Heart right ventricle (tissue), 16 donors: ENCODE measurements at regions not wholly inside any gene's neighbourhood (a gene's known extent, or its start where the extent isn't known, plus 50 kb on each side); places are given as distances from the start of the nearest gene placed in this dataset.

ENCODE experiments used
- ATAC-seq, 8 donors: fragments of 200-7000 bp; cut with Tn5 transposase; one replicate each; pipeline ENCODE4 v1.9.1; 2020; ENCODE audit warnings: mild to moderate bottlenecking in 8 of 8, moderate library complexity in 8 of 8, moderate number of reproducible peaks in 1 of 8
- DNase-seq, 2 donors: peaks; one replicate each; pipeline ENCODE4 v3.0.0-alpha.2; 2020
- H3K27ac ChIP-seq, 10 donors: fragments of 200-600 bp; sonication (generic) in 2 of 10; one replicate each; pipeline versions ENCODE4 v1.5.0 to v1.8.0; 2020 to 2022; ENCODE audit warnings: mild to moderate bottlenecking in 3 of 10
- H3K27me3 ChIP-seq, 7 donors: fragments of 200-600 bp; one replicate each; pipeline ENCODE4 v1.8.0; 2021 to 2022; ENCODE audit warnings: mild to moderate bottlenecking in 2 of 7
- H3K36me3 ChIP-seq, 9 donors: fragments of 200-600 bp; sonication (generic) in 1 of 9; one replicate each; pipeline versions ENCODE4 v1.5.0 to v1.8.0; 2020 to 2022; ENCODE audit warnings: mild to moderate bottlenecking in 2 of 9
- H3K4me1 ChIP-seq, 9 donors: fragments of 200-600 bp; sonication (generic) in 1 of 9; one replicate each; pipeline versions ENCODE4 v1.5.0 to v1.8.0; 2020 to 2022; ENCODE audit warnings: mild to moderate bottlenecking in 4 of 9
- H3K4me3 ChIP-seq, 10 donors: fragments of 200-600 bp; sonication (generic) in 2 of 10; one replicate each; pipeline versions ENCODE4 v1.5.0 to v1.8.0; 2020 to 2022; ENCODE audit warnings: mild to moderate bottlenecking in 7 of 10, moderate library complexity in 2 of 10
- H3K9me3 ChIP-seq, 11 donors: fragments of 200-600 bp in 10 of 11; sonication (generic) in 2 of 11; one replicate each; pipeline versions ENCODE4 v1.5.0 to v1.8.0; 2013 to 2022; ENCODE audit warnings: mild to moderate bottlenecking in 2 of 11, control low read depth in 1 of 11, moderate library complexity in 1 of 11
- CTCF ChIP-seq, 9 donors: fragments of 200-600 bp; sonication (generic) in 2 of 9; IDR thresholded peaks; one replicate each; pipeline versions ENCODE4 v1.5.0 to v1.8.0; 2021 to 2022; ENCODE audit warnings: antibody characterized with exemption in 9 of 9, mild to moderate bottlenecking in 5 of 9, moderate library complexity in 1 of 9
- WGBS, 2 donors: extraction: QIAGEN DNeasy Blood & Tissue Kit; methylation state at CpG; one replicate each; pipeline ENCODE4 v1.1.7; 2013; ENCODE audit warnings: inconsistent platforms in 1 of 2; 5-methylcytosine and 5-hydroxymethylcytosine counted together
- intact Hi-C, 10 donors: fragments of 100-400 bp; cut with DNase I; formaldehyde crosslinking; loops; one replicate each; pipeline versions ENCODE4 v1.11.1 to v1.14.2; 2022
- donor health status: Arrhythmogenic right ventricular cardiomyopathy.
- donor health status: ischemic (EF 13 %, LVEDD 7.1; RV severe dilation, severe dysfunction).
- donor health status: healthy with polysubstance abuse.
- donor health status: DM: no; HTN: yes; CAD: no.
- donor health status: DM: no; HTN: no; CAD: no.
- donor health status: ischemic (EF 25% LVEDD 6.9; RV normal size, moderate dysfunction).
- donor health status: ischemic (EF 25% LVEDD 5.7; RV mildly dilated, moderate dysfunction).
- donor health status: healthy.
- donor health status: DM: yes; HTN: yes; CAD: no.
- donor health status: Ischemic cardiomyopathy.
- donor health status: ischemic (EF 35%, LVEDD 5.7; RV mildly dilated, moderate dysfunction).
- donor health status: nonischemic (EF 11% LVEDD 7.7; RV severe dilation, severe dysfunction).
- donor health status: DM: yes; HTN: yes; CAD: no.
- donor health status: PGD.
- donor health status: ischemic (EF 29% LVEDD 5.4; RV normal size, mild dysfunction).
- donor health status: nonischemic (EF 23%, LVEDD 6.1; RV moderate dilation, normal function).

GRCh38 chr22:22142661-22143060 is 101.9 kb upstream of the VPREB1 start:
- no peak for DNase-seq
- Histone ChIP-seq H3K4me1 (no peaks in the 10 kb centered on the region), H3K27me3 (peaks cover 0 to 88% (median 79%) of the 10 kb centered on the region in 7 donors), H3K4me3 (no peak overlapping the region), H3K27ac (no peak overlapping the region), H3K9me3 (no peaks in the 10 kb centered on the region), H3K36me3 (no peaks in the 10 kb centered on the region)
- no peak for TF ChIP-seq CTCF (IDR thresholded peaks at IDR 0.05)
- intact Hi-C loops = no loop called here
- WGBS, 2 donors = 39 to 56% methylated on average over 5 of the region's 5 CpGs
- no peak for ATAC-seq

- H3K27ac ChIP-seq = no peak overlapping the region
- H3K36me3 ChIP-seq = no peaks in the 10 kb centered on the region
- H3K4me1 ChIP-seq = no peaks in the 10 kb centered on the region
- no peak for TF ChIP-seq CTCF (IDR thresholded peaks at IDR 0.05)
- H3K9me3 ChIP-seq = no peaks in the 10 kb centered on the region
- intact Hi-C loops = no loop called here
- 71 to 72% methylated on average over 4 of the region's 4 CpGs for WGBS, 2 donors
- ATAC-seq = no peak
- H3K4me3 ChIP-seq = no peak overlapping the region
- DNase-seq = no peak
- peaks cover 0 to 85% (median 77%) of the 10 kb centered on the region in 7 donors for H3K27me3 ChIP-seq
Observed at GRCh38 chr22:22141771-22142591, 102.6 kb upstream of the VPREB1 start.

- 84 to 86% methylated on average over 3 of the region's 3 CpGs for WGBS, 2 donors
- Histone ChIP-seq H3K4me3 (no peak overlapping the region), H3K27me3 (peaks cover 0 to 76% (median 68%) of the 10 kb centered on the region in 7 donors), H3K9me3 (no peaks in the 10 kb centered on the region), H3K36me3 (no peaks in the 10 kb centered on the region), H3K27ac (no peak overlapping the region), H3K4me1 (no peaks in the 10 kb centered on the region)
- no peak for TF ChIP-seq CTCF (IDR thresholded peaks at IDR 0.05)
- no peak for ATAC-seq
- DNase-seq = no peak
- intact Hi-C loops = no loop called here
Observed at GRCh38 chr22:22141031-22141430, 103.6 kb upstream of the VPREB1 start.

GRCh38 chr22:22139364-22139763 is 105.2 kb upstream of the VPREB1 start:
- 46 to 51% methylated on average over 1 of the region's 1 CpG for WGBS, 2 donors

More at GRCh38 chr22:22139364-22139763, 105.2 kb upstream of the VPREB1 start:
- Histone ChIP-seq H3K9me3 (no peaks in the 10 kb centered on the region), H3K36me3 (no peaks in the 10 kb centered on the region), H3K27me3 (peaks cover 0 to 78% (median 60%) of the 10 kb centered on the region in 7 donors), H3K4me3 (no peak overlapping the region), H3K4me1 (no peaks in the 10 kb centered on the region), H3K27ac (no peak overlapping the region)
- DNase-seq = no peak
- no peak for TF ChIP-seq CTCF (IDR thresholded peaks at IDR 0.05)
- intact Hi-C loops = no loop called here
- ATAC-seq = no peak
